ENCODE measurements at regions not wholly inside any gene's neighbourhood (a gene's known extent, or its start where the extent isn't known, plus 50 kb on each side); places are given as distances from the start of the nearest gene placed in this dataset.
"Not testable (repeated sequence)": the region's sequence is repeated elsewhere in the genome, so short reads cannot be mapped to it uniquely, and the experiment has no call there.

DNA sequence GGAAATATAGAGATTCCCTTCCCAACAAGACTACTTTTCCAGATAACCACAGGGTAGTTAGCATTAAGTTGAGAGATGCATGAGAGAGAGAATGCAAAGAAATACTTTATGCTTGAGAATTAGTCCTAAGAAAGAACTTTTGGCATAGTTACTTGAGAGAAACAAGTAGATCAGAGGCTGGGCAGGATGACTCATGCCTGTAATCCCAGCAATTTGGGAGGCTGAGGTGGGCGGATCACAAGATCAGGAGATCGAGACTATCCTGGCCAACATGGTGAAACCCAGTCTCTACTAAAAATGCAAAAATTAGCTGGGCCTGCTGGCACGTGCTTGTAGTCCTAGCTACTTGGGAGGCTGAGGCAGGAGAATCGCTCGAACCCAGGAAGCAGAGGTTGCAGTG lies 276.5 kb downstream of the SEMA3D start:
- H3K4me3 ChIP-seq; H3K36me3 ChIP-seq (replicated peaks); DNase-seq (ENCODE audit: low spot score in 2 of 2); H3K9me3 ChIP-seq; in situ Hi-C loops (cut with MboI; ENCODE audit: low sequenced_read_pairs); H3K27me3 ChIP-seq (ENCODE audit: low read depth): not testable (repeated sequence)
- H3K4me1 ChIP-seq: peaks cover 38% of the 10 kb centered on the region

DNA sequence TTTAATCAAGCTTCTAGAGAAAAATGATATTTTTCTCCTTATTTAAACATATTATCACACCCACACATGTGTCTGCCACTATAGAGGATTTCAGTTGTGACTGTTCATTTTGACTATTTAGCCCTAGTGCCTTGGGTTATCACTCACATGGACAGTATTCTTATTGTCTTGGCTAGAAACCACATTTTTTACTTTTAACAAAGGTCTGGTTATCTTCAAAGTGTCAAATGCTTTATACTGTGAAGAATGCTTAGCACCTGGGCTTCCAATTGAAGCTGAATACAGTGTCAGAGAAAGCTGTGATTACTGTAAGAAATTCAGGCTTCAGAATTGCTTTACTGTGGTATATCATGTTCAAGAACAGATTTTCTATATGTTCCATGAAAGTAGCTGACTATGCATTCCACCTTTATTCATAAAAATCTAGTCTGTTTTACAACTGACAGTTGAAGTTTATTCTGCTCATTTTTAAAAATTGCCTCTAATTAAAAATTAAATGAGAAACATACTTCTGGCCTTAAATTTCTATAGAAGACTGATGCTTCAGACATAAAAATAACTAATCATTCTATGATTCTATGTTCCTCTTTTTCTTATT lies 278.6 kb downstream of the SEMA3D start:
- H3K4me1 ChIP-seq: peaks cover 33% of the 10 kb centered on the region
- DNase-seq (ENCODE audit: low spot score in 2 of 2): no peak
- H3K27me3 ChIP-seq (ENCODE audit: low read depth): no peaks in the 10 kb centered on the region
- H3K36me3 ChIP-seq (replicated peaks): no peaks in the 10 kb centered on the region
- no peak overlapping the region for H3K4me3 ChIP-seq
- in situ Hi-C loops (cut with MboI; ENCODE audit: low sequenced_read_pairs): no loop called here
- H3K9me3 ChIP-seq: no peaks in the 10 kb centered on the region

DNA sequence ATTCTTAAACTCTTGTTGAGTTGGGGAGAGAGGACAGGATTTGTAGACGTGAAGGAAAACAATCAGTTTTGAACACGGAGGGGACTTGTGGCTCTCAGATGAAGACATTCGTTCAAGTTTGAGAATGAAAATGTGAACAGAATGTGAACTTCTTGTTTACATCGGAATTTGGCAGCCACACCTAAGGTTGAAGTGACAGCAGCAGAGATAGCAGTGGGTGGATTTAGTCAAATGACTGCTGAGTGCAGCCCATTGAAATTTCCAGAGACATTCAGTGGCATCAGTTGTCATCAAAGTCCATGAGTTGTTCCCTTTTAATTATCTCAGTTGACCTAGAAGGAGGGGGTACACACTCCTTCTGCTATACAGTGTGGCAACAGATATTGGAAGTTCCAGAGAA lies 280.0 kb downstream of the SEMA3D start:
- in situ Hi-C loops (cut with MboI; ENCODE audit: low sequenced_read_pairs): no loop called here
- Histone ChIP-seq H3K4me1 (peaks cover 22% of the 10 kb centered on the region), H3K4me3 (no peak overlapping the region)

DNA sequence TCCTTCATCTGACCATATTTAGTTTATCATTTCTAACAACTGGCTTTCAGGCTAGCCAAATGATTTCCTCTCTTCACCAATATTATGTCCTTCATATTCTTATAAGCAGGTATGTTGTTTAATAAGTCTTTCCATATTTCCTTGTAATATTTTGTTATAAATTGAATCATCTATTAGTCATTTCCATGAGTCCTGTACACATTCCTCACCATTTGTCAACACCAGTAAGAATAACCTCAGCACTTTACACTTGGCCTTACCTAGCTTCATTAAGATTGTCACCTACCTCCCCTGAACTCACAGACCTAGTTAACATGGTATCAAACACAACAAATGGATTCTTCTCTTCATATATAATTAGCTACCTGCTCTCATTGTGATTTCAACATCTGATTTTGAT lies 282.3 kb downstream of the SEMA3D start:
- H3K9me3 ChIP-seq: no peaks in the 10 kb centered on the region
- DNase-seq (ENCODE audit: low spot score in 2 of 2): no peak
- no peaks in the 10 kb centered on the region for H3K36me3 ChIP-seq (replicated peaks)
- H3K4me3 ChIP-seq: no peak overlapping the region
- in situ Hi-C loops (cut with MboI; ENCODE audit: low sequenced_read_pairs): no loop called here
- H3K4me1 ChIP-seq: peaks cover 10% of the 10 kb centered on the region
- no peaks in the 10 kb centered on the region for H3K27me3 ChIP-seq (ENCODE audit: low read depth)

More for the DNA sequence above, 280.0 kb downstream of the SEMA3D start:
- Histone ChIP-seq H3K27me3 (ENCODE audit: low read depth) (no peaks in the 10 kb centered on the region), H3K36me3 (replicated peaks) (no peaks in the 10 kb centered on the region), H3K9me3 (no peaks in the 10 kb centered on the region)
- no peak for DNase-seq (ENCODE audit: low spot score in 2 of 2)

DNA sequence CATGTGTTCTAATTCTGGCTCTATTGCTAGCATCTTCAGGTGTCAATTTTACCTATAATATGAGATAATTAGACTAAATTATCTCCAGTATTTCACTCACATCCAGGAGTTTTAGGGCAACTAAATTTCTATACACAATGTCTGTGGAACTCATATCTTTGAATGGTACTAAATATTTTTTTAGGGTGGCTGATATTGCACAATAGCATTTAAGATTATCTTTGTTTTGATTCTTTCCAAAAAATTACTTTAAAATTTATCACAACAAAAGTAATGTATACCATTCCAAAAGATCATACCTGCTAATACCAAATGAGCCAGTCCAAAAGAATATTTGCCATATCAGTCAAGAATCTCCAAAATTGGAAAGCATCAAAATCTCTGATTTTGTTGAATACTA lies 285.5 kb downstream of the SEMA3D start:
- Histone ChIP-seq H3K4me3 (no peak overlapping the region), H3K4me1 (no peaks in the 10 kb centered on the region), H3K9me3 (no peaks in the 10 kb centered on the region), H3K36me3 (replicated peaks) (no peaks in the 10 kb centered on the region), H3K27me3 (ENCODE audit: low read depth) (no peaks in the 10 kb centered on the region)
- DNase-seq (ENCODE audit: low spot score in 2 of 2): no peak
- in situ Hi-C loops (cut with MboI; ENCODE audit: low sequenced_read_pairs): no loop called here

DNA sequence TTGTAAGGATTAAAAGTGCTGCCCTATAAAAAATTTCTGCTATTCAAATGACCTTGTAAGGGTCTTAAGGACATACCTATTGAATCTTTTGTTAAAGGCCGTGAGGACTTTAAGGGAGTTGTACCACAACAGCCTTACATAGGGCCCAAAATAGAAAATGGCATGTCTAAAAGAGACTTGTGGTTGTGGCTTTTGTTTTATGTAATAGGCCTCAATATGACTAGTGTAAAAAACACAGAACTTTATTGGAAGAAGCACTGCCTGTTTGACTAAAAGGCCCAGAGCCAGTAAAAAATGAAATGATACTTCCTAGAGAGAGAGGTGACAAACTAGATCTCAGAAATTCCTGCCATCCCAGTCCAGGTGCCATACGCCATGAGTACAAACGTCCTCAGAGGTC lies 286.6 kb downstream of the SEMA3D start:
- Histone ChIP-seq H3K9me3 (no peaks in the 10 kb centered on the region), H3K4me1 (no peaks in the 10 kb centered on the region), H3K27me3 (ENCODE audit: low read depth) (no peaks in the 10 kb centered on the region), H3K4me3 (no peak overlapping the region), H3K36me3 (replicated peaks) (no peaks in the 10 kb centered on the region)
- peak in 1 of 2 experiments; percentile 24 for DNase-seq (ENCODE audit: low spot score in 2 of 2)
- in situ Hi-C loops (cut with MboI; ENCODE audit: low sequenced_read_pairs): no loop called here

DNA sequence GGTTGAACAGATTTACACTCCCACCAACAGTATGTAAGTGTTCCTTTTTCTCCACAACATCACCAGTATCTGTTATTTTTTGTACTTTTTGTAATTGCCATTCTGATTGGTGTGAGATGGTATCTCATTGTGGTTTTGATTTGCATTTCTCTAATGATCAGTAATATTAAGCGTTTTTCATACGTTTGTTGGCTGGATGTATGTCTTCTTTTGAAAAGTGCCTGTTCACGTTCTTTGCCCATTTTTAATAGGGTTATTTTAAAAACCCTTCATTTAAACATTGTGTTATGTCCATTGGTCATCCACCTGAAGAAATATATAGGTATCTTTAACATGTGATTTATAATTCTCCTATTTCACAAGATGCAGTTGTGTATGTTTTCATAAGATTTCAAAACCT lies 291.3 kb downstream of the SEMA3D start:
- Histone ChIP-seq H3K4me3 (no peak overlapping the region), H3K4me1 (no peaks in the 10 kb centered on the region), H3K9me3 (no peaks in the 10 kb centered on the region), H3K27me3 (ENCODE audit: low read depth) (no peaks in the 10 kb centered on the region), H3K36me3 (replicated peaks) (no peaks in the 10 kb centered on the region)
- DNase-seq (ENCODE audit: low spot score in 2 of 2): no peak
- in situ Hi-C loops (cut with MboI; ENCODE audit: low sequenced_read_pairs): no loop called here

DNA sequence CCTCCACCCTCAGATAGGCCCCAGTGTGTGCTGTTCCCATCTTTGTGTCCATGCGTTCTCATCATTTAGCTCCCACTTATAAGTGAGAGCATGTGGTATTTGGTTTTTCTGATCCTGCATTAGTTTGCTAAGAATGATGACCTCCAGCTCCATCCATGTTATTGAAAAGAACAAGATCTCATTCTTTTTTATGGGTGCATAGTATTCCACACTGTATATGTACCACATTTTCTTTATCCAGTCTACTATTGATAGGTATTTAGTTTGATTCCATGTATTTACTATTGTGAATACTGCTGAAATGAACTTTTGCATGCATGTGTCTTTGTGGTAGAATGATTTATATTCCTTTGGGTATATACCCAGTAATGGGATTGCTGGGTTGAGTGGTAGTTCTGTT lies 303.3 kb downstream of the SEMA3D start:
- H3K27me3 ChIP-seq (ENCODE audit: low read depth); H3K36me3 ChIP-seq (replicated peaks); H3K4me3 ChIP-seq; in situ Hi-C loops (cut with MboI; ENCODE audit: low sequenced_read_pairs); H3K9me3 ChIP-seq; H3K4me1 ChIP-seq; DNase-seq (ENCODE audit: low spot score in 2 of 2): not testable (repeated sequence)

DNA sequence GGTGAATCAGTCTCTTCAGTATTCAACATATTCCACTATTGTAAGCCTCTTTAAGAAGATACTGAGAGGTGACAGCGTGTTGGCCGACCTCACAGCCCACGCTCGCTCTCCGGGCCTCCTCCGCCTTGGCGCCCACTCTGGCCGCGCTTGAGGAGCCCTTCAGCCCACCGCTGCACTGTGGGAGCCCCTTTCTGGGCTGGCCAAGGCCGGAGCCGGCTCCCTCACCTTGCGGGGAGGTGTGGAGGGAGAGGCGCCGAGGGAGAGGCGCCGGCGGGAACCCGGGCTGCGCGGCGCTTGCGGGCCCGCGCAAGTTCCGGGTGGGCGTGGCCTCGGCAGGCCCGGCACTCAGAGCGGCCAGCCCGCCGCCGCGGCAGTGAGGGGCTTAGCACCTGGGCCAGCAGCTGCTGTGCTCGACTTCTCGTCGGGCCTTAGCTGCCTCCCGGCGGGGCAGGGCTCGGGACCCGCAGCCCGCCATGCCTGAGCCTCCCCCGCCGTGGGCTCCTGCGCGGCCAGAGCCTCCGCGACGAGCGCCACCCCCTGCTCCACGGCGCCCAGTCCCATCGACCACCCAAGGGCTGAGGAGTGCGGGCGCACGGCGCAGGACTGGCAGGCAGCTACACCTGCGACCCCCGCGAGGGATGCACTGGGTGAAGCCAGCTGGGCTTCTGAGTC lies 306.4 kb downstream of the SEMA3D start:
- H3K4me3 ChIP-seq; H3K27me3 ChIP-seq (ENCODE audit: low read depth); H3K4me1 ChIP-seq; DNase-seq (ENCODE audit: low spot score in 2 of 2); in situ Hi-C loops (cut with MboI; ENCODE audit: low sequenced_read_pairs); H3K36me3 ChIP-seq (replicated peaks); H3K9me3 ChIP-seq: not testable (repeated sequence)

DNA sequence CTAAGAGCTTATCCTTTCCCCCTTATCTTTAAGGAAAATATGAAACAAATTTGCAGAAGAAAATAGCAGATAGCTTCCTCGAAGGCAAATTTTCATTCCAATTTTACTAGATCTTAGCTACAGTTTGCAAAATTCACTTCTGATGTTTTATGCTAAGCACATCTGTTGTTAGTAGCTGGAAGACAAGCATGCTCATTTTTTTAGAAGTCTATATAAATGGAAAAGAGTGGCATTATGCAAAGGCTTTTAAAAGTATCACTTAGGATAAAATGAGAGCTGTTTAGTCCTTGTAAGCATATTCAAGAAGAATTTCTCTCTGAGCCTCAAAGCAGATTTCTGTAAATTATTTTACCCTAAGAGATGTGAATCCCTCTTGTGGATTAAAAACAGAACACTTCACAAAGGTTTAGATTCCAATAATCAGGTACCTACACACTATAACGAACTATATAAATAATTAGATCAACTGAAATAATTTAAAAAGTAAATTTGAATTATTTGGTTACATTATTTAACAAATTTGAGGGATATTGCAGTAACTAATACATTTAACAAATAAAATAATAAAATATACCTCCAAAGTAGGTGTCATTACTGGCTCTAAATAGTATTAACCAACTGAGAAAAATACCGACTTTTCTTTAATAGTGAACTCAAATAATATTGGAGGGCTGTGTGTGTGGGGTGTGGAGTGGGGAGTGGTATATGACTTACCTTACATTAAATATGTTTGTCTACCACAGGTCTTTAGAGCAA lies 307.1 kb downstream of the SEMA3D start:
- in situ Hi-C loops (cut with MboI; ENCODE audit: low sequenced_read_pairs): no loop called here
- no peaks in the 10 kb centered on the region for H3K27me3 ChIP-seq (ENCODE audit: low read depth)

DNA sequence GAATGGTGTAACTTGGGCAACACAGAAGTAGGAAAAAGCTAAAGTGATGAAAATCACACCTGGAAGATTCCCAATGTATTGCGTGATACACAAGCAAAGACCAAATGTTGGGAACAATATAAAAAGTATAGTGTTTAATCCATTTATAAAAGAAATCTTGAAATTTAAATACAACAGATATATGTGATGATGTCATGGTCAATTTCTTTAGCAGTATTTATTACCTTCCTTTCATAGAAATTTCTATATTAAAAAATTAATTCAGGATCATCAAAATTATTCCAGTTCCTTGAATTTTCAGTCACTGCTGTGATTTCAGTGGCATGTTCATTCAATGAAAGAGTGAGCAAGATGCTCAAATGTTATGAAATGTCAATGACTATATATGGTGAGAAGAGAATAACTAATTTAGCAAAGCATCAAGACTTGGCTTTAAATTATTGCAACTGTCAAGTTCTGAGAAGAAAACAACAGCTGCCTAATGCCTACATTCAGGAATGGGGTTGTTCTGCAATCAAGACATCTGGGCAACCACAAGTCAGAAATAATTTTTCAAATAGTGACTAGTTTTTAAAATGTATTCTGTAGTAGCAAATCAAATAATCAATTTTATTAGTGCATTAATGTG lies 308.8 kb downstream of the SEMA3D start:
- DNase-seq (ENCODE audit: low spot score in 2 of 2): no peak
- H3K27me3 ChIP-seq (ENCODE audit: low read depth): no peaks in the 10 kb centered on the region
- no peak overlapping the region for H3K4me3 ChIP-seq
- H3K9me3 ChIP-seq: no peaks in the 10 kb centered on the region
- in situ Hi-C loops (cut with MboI; ENCODE audit: low sequenced_read_pairs): no loop called here
- H3K36me3 ChIP-seq (replicated peaks): no peaks in the 10 kb centered on the region
- H3K4me1 ChIP-seq: no peaks in the 10 kb centered on the region

More for the DNA sequence above, 307.1 kb downstream of the SEMA3D start:
- Histone ChIP-seq H3K4me3 (no peak overlapping the region), H3K9me3 (no peaks in the 10 kb centered on the region), H3K4me1 (no peaks in the 10 kb centered on the region), H3K36me3 (replicated peaks) (no peaks in the 10 kb centered on the region)
- DNase-seq (ENCODE audit: low spot score in 2 of 2): no peak

DNA sequence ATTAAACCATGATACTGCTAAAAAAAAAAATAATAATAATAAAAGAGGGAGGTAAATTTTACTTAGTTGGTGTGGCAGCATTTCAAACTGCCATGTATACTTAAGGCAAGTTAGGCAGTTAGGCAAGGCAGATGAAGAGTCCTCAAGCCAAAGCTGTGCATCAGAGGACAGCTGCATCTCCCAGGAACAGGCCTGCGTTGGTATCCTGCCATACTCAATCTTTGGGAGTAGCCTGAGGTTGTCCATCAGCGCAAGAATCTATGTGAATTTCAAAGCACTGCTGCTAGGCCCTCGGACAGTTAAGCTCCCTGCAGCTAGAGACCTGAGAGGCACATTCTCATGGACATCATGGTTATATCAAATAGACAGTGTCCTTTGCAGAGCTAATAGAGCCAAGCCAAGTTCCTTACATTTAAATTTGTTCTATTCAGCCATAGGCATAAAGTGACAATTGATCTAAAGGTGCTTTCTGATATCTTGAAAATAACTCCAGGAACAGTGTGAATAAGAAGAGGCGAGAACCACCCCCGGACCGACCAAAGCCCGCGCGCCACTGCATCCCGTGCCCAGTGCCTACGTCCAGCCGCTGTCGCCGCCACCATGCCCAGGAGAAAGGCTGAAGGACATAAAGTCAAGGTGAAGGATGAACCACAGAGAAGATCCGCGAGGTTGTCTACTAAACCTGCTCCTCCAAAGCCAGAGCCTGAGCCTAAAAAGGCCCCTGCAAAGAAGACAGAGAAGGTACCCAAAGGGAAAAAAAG lies 310.6 kb downstream of the SEMA3D start:
- no peak for DNase-seq (ENCODE audit: low spot score in 2 of 2)
- H3K4me3 ChIP-seq: no peak overlapping the region
- no peaks in the 10 kb centered on the region for H3K9me3 ChIP-seq
- in situ Hi-C loops (cut with MboI; ENCODE audit: low sequenced_read_pairs): no loop called here
- H3K4me1 ChIP-seq: no peaks in the 10 kb centered on the region
- no peaks in the 10 kb centered on the region for H3K36me3 ChIP-seq (replicated peaks)
- H3K27me3 ChIP-seq (ENCODE audit: low read depth): no peaks in the 10 kb centered on the region

DNA sequence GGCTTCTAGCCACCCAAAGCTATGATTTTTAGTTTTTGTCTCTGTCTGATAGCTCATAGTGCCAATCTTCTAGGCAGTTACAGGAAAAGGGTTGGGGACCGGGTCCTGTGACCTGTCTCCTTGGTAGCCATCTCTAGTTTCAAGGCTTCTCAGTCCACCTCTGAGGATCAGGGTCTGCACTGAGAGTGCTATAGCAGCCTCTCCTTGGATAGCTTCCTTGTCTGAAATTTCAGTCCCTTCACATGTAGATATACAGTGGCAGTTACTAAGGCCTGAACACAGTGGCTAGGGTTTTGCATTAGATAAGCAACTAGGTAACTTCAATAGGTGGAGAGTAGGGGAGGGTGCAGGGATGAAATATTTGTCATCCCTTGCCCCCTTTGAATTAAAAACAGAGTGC lies 321.3 kb downstream of the SEMA3D start:
- Histone ChIP-seq H3K4me1 (no peaks in the 10 kb centered on the region), H3K27me3 (ENCODE audit: low read depth) (no peaks in the 10 kb centered on the region), H3K36me3 (replicated peaks) (no peaks in the 10 kb centered on the region), H3K4me3 (no peak overlapping the region), H3K9me3 (no peaks in the 10 kb centered on the region)
- no peak for DNase-seq (ENCODE audit: low spot score in 2 of 2)
- in situ Hi-C loops (cut with MboI; ENCODE audit: low sequenced_read_pairs): no loop called here

All from HAP-1 (cell line).